Kidney tubule cell (primary cell): ENCODE measurements at regions not wholly inside any gene's neighbourhood (a gene's known extent, or its start where the extent isn't known, plus 50 kb on each side); places are given as distances from the start of the nearest gene placed in this dataset.

Experiments
- DNase-seq: peaks from one replicate; pipeline ENCODE4 v3.0.0-alpha.2; 2018; ENCODE audit warnings: low spot score

DNA sequence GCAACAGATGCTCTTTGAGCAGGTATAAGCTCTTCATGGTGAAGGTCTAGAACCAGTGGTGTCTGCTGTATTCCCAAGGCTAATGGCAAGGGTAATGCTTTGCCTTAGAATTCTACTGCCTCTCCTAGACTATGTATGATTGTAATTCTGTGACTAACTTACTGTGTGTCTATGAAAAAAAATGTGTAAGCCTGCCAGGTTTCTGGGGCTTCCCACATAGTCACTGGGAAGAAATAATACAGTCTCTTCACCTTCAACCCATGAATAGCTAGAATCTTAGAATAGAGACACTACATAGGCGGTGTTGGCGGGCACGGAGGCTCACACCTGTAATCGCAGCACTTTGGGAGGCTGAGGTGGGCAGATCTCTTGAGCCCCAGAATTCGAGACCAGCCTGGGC lies 84.1 kb downstream of the C11orf91 start:
- DNase-seq: no peak

DNA sequence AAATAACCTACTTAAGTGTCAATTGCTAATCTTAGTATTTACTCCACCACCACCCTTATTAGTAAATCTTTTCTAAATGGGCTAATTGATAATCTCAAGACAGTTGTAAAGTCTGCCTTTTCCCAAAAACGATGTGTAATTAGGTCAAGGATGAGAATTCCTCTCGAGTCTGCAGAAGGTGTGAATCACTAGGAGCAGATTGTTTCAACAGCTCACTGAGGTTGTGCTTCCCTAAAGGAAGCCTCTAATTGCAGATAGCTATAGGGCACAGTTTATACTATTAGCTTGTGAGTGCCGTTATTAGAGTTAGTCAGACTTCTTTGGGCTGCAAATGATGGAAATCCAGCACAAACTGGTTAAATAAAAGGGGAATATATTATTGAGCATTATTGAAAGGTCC lies 84.9 kb downstream of the C11orf91 start:
- no peak for DNase-seq

DNA sequence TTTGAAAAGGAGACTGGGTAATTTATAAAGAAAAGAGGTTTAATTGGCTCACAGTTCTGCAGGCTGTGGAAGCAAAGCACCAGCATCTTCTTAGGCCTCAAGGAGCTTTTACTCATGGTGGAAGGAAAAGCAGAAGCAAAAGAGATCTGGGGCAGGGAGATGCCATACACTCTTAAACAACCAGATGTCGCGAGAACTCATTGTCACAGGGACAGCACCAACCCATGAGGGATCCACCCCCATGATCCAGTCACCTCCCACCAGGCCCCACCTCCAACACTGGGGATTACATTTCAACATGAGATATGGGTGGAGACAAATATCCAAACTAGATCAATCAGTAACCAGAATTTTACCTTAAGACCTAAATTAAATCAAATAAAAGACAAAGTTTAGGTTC lies 87.2 kb downstream of the C11orf91 start:
- DNase-seq: no peak

DNA sequence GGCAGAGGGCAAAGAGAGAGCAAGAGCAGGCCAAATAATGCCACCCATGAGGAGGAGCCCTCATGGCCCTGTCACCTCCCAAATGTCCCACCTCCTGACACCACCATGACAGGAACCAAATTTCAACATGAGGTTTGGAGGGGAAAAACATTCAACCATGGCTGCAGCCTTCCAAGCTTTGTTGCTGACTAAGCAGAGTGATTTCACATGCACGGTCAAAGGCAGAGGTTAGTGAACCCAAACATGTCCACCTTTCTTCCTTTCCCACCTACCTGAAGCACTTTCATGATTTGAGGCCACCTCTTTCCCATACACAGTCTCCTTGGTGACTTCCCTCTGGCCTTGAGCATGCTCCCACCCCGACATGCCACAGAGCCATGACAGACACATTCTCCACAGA lies 89.7 kb downstream of the C11orf91 start:
- no peak for DNase-seq

DNA sequence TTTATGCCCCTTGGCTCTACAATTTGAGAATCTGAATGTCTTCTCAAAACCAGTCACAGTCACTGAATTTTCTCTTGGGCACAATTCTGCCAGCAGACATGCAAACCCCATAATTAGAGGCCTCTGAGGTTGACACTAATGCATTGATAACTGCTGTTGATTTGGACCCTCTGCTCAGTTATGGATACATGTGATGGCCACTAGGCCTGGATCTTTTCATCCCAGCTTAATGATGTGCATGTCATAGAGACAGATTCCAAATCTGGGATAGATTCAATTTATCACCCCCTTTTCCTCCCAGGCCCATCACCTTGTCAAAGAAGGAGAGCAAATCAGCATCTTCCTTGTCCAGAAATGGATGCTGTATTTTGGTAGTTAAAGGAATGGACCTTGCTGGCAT lies 92.2 kb downstream of the C11orf91 start:
- no peak for DNase-seq

DNA sequence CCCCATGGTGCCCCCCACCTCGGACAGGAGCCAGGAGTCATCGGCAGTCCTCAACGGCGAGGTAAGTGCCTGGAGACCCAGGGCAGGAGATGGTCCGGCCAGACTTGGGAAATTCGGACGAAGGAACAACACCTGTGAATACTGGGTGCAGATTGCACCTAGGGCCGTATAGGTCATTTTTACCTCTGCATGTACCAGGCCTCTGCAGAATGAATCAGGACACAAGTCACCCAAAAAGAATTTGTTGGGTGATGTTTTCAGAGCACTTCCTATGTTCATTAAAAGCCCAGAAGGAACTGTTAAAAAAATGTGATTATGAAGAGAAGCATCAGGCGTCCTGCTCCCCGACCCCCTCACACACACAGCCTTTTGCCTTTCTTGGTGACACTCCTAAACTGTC lies 93.9 kb downstream of the C11orf91 start:
- peak; percentile 23 for DNase-seq

DNA sequence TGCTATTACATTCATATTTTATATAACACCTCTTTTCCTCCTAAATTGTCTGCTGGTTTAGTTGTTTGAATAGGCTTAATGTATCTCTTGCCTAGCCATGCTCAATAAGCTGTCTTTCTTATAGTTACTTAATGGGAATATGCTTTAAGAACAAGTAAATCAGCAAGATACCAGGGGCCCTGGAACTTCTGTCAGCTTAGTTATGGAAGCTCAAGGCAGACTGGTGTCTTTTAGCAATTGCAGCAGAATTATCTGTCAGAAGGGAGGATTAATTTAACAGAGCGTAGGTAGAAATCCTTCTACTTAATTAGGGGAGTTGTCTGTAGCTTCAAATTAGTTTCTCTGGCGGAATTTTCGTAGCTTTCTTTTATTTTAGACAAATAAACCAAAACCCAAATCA lies 94.9 kb downstream of the C11orf91 start:
- DNase-seq: no peak

DNA sequence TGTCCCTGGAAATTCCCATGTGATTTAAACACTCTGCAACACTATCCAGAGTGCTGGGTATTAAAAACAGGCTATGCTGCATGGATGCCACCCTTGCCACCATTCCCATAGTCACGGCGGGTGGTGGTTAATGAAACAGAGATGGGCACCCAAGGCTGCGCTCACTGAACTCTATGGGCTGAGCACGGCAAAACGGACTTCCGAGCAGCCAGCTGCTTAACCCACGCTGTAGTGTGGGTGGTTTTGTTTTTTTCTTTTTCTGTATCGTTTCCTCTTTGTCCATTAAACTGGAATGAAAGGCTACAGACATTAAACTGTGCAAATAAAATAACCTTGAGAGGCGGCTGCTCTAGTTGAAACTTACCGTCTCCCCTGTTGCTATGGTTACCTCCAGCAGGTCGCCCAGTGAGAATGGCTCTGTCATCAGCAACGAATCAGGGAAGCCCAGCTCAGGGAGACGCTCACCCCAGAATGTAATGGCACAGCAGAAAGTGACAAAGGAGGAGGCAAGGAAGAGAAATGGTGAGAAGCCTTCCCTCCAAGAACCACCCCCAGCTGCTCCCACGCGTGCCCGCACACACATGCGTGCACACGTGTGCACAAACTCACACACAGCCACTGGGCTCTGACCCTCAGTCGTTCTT lies 102.1 kb downstream of the C11orf91 start:
- DNase-seq: peak; percentile 15

DNA sequence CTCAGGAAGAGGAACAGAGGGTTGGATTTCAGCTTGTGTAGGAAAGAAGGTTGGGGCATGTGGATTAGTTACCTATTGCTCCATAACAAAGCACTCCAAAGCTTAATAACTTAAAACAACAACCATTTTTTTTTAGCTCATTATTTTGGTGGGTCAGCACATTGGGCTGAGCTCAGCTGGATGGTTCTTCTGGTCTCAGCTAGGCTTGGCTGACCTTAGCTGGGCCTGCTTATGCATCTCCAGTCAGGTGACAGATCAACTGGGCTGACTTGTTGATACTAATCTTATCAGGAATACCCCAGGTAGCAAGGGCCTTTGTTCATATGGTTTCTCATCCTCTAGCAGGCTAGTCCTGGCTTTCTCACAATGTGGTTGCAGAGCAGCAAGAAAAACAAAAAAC lies 106.4 kb downstream of the C11orf91 start:
- no peak for DNase-seq

DNA sequence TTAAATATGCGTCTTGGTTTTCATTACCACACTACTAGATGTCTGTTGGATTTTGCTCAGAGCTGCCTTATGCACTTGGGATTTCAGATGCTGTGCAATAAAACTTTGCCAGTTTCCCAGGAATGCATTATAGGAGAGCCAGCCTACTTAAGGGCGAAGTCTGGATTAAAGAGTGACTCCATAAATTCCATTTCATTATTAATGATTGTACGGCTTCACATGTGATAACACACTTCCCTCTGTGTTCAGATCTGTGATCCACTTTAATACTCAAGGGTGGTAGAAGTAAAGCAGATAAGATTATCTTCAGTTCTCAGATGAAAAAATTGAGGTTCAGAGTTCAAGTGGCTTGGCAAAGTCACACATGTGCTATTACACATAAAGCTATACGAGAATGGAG lies 110.2 kb downstream of the C11orf91 start:
- DNase-seq: no peak

DNA sequence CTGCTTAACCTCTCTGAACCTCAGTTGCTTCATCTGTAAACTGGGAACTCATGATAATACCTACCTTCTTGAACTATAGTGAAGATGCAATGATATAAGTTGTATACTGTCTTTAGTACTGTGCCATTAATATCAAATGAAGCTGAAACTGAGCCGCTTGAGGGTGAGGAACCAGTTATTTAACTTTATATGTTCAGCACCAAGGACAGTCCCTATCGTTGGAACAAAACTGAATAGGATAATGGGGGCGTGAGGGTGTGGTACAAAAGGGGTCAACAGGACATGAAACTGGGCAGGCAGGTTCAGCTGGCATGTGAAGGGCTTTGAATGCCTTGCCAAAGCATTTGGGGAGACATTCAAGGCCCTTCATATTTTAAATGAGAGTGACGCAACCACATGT lies 112.6 kb downstream of the C11orf91 start:
- DNase-seq: no peak

DNA sequence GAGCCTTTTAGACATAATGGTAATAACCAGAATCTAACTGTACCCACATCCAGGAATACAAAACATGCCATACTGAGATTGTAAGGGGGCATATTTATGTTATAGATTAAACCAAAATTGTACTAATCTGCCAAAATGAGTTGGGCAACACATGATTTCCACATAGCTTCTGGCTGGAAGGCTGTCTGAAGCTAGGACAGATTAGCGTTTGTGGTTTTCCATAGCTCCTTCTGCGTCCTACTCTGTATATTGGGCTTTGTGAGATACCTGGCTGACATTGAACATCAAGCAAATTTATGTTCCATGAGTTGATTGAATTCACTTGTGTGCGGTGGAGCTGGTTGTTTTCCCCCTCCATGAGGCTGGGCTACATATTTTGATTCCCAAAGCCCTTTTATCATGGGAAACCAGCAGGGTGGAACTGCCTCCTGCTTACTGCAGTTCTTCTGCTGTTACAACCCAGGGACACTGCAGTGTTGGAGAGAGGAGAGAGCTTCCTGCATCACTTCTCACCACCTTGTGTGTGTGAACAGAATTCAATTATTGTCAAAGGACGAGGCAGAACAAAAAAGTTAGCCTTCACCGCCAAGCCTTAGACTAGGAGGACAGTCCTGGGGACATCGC lies 114.9 kb downstream of the C11orf91 start:
- DNase-seq: no peak

DNA sequence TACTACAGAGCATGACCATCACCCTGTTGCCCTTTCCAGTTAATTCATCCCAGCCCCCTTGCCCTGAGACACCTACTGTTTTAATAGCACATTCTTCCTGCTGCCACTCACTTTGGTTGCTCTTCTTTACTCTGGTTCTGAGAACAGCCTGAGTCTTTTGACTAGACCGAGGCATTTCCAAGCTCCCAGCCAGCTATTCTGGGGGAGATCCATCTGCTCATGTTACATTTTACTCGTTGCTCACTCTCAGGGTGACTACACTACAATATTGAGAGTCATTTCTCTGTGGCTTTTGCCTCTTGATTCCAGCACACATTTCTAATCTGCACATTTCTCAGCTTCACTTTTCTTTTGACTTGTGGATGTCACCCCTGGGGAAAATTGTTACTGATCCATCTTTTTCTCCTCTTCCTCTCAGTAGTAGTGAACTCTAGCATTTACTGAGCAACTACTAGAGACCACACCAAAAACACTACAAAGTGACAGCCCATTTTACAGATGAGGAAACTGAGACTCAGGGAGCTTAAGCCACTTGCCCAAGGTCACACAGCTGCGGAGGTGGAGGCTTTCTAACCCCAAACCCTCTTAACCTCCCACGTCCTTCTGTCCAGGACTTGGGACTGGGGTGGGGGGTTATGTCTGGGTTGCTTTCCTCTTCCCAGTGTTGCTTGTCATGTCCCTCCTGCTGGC lies 117.8 kb downstream of the C11orf91 start:
- DNase-seq: no peak

DNA sequence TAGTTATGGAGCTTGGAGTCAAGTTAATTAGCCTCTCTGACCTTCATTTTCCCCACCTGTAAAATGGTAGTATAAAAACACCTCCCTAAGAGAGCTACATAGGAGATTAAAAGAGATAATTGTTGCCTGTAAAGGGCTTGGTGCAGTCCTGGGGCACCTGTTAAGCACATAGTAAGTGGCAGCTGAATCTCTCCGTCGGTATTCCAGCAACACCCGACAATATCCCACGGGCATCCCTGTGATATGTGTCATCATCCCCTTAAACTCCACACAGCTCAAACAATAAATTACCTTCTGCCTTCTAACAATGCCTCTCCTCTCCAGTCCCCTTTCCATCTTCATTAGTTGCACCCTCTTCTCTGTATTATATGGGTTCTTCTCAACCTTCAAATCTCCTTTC lies 121.5 kb downstream of the C11orf91 start:
- no peak for DNase-seq

DNA sequence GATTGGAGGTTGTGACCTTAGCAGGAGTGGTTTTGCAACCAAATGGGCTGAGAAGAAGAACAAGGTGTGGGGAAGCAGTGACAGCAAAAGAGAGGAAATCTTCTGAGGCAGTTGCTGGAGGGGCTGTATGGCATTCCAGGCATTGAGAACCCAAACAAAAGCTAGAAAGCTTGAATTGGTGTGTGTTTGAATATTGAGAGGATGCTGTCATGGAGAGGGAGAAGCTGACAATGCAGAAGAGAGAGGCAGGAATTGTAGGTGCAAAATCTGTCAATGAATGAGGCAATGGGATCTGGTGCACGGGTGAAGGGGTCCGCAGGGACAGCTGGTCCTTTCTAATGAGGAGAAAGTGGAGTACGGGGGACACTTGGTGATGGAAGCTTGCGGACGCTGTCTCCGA lies 123.4 kb downstream of the C11orf91 start:
- no peak for DNase-seq

DNA sequence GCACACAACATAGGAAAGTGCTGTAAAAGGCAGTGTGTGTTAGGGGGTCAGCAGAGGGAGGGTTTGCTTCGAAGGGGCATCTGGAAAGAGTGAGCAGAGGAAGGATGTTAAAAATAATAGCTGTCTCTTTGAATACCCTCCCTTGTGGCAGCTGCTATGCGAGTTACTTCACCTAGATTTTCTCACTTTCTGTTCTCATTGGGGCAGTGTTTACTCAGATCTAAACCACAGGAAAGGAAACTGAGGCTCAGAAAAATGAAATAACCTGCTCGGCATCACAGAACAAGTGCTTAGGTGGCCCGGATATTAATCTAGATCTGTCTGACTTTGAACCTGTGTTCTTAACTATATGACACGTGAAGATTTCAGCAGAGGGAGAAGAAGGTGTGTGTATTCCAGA lies 125.3 kb downstream of the C11orf91 start:
- no peak for DNase-seq

DNA sequence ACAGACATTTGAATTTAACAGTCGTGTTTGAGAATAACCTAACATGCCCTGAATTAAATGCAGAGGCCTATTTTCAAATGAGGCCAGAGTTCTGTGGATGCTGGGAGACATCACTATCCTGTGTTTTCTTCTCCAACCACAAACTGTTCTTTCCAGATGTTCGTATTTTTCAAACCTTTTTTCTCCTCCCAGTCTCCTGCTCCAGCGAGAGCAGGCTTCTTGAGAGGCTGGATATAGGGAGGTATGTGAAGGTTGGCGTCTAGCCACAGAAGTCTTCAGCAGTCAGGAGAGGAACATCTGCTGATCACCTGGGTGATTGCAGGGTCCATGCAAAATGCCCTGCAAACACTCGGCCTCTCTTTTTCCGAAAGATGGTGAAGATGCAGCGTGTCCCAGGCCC lies 126.3 kb downstream of the C11orf91 start:
- DNase-seq: no peak

DNA sequence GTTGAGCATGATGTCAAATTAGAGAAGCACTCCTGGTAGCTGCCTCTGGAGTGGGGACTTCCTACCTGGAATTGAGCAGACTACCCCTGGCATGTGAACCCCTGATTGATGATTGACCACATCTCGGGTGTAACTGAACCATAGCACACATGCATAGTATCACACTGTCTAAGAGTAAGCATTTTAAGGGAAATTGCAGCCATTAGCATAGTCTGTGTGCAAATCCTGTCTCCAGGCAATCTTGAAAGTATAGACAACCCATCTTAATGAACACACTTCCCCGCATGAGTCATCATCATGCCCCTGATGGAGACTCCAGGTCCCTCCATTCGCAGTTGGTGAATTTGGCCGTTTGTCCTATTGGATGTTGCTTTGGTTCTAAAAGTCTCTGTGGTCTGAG lies 131.3 kb downstream of the C11orf91 start:
- DNase-seq: no peak

DNA sequence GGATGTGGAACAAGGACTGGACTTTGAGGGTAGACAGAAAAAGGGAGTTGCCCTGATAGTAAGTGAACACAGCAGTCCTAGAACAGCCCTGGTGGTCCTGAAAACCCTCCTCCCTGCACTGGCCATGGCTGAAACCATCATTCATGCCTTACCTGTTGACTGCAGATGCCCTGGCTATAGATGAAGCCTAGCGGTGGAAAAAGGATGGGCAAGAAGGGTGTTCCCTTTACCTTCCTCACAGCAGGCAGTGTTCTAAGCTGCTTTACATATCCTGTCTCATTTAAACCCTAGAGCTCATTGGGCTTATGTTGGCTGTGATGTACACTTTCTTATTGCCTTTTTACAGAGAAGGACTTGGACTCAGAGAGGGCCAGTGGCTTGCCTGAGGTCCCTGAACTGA lies 133.6 kb downstream of the C11orf91 start:
- DNase-seq: no peak

DNA sequence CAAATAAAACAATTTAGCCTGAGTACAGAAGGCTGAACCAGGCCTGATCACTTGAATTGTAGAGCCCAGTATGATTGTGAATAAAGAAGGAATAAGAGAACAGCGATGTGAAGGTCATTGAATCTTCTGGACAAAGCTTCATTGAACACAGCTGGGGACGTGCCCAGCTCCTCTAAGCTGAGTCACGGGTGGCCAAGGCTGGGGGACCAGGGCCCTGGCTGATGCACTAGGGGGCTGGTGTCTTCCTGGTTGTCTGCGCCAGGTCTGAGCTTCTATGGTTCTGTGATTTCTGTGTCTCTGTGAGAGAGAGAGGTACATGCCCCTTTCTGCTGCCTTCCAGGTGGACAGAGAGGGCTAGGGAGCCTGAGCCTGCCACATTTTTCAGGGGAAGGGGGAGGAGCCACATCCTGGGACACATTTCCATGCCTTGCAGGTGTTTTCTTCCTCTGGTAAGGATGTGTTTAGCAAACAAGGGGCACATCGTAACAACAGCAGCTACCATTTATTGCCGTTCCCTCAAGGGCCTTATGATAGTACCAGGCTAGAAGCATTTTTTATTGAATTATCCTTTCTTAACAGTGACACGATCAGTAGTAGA lies 135.7 kb downstream of the C11orf91 start:
- no peak for DNase-seq

DNA sequence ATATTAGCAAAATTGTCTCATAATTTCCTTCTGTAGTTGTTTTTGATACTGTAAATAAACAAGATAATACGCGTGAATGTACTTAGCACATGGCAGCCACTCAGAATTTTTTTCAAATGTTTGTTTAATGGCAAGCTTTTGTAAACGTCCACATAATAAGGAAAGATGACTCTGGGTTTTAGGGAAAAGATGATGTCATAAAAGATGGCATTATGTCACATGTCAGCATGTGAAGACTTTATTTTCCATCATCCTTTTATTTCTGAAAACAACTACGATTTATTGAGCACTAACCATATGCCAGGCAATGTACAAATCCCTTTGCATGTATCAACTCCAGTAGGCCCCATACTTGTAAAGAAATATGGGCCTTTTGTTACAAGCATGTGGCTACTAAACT lies 139.9 kb downstream of the C11orf91 start:
- DNase-seq: no peak

DNA sequence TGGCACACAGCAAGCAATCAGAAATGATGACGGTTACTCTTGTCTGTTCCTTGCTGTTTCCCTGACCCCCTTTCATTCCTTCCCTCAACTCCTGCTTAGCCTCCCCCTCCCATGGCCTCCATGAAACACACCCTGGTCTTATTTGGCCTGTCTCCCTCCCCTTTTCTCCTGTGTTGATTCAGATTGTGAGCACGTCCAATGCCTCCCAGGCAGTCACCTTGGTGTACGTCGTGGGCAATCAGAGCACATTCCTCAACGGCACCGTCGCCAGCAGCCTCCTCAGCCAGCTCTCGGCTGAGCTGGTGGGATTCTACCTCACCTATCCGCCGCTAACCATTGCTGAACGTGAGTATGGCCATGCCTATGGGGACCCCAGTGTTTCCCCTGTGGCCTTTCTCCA lies 141.1 kb downstream of the C11orf91 start:
- no peak for DNase-seq

DNA sequence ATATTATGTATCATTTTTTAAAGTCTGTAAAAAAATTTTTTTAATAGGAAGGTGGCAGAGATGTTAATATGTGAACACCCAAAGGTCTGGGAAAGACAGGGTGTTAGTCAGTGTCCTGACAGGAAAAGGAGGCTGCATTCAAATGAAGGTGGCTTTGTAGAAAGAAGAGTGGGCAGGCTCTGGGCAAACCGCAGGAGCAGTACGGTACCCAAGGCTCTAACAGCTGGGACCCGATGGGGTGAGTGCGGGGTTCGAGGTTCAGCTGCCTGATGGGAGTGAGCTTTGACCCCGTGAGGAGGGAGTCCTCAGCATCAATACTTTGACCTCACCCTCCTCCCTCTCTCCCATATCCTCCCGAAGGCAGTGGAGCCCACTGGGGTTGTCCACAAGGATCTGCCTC lies 142.5 kb downstream of the C11orf91 start:
- DNase-seq: no peak
